Right hindlimb (tissue), 1 donor: ENCODE measurements at regions not wholly inside any gene's neighbourhood (a gene's known extent, or its start where the extent isn't known, plus 50 kb on each side); places are given as distances from the start of the nearest gene placed in this dataset.
"Not testable (repeated sequence)": the region's sequence is repeated elsewhere in the genome, so short reads cannot be mapped to it uniquely, and the experiment has no call there.

Source experiments
- DNase-seq: peaks from one replicate; pipeline ENCODE4 v3.0.0-alpha.2; 2018

- DNase-seq: no peak
These were observed 157.7 kb downstream of the PAPSS1 start for GRCh38 chr4:107562316-107562715.

- no peak for DNase-seq
These were observed 158.6 kb downstream of the PAPSS1 start for GRCh38 chr4:107561481-107561880.

GRCh38 chr4:107559653-107560052, 160.4 kb downstream of the PAPSS1 start:
- no peak for DNase-seq

GRCh38 chr4:107552306-107552705, 167.7 kb downstream of the PAPSS1 start:
- no peak for DNase-seq

GRCh38 chr4:107548211-107548905, 171.7 kb downstream of the PAPSS1 start:
- DNase-seq: no peak

GRCh38 chr4:107546638-107547037, 173.4 kb downstream of the PAPSS1 start:
- no peak for DNase-seq

- no peak for DNase-seq
These were observed 178.5 kb downstream of the PAPSS1 start for GRCh38 chr4:107541511-107541910.

GRCh38 chr4:107531927-107532326, 188.1 kb downstream of the PAPSS1 start:
- DNase-seq: no peak

GRCh38 chr4:107520368-107520767, 199.7 kb downstream of the PAPSS1 start:
- DNase-seq: no peak

- peak; percentile 49 for DNase-seq
These were observed 201.0 kb downstream of the PAPSS1 start for GRCh38 chr4:107519053-107519452.

- DNase-seq: no peak
These were observed 202.0 kb downstream of the PAPSS1 start for GRCh38 chr4:107518076-107518475.

- DNase-seq: no peak
These were observed 207.5 kb downstream of the PAPSS1 start for GRCh38 chr4:107512549-107512948.

- no peak for DNase-seq
These were observed 210.4 kb downstream of the PAPSS1 start for GRCh38 chr4:107509615-107510014.

- DNase-seq: no peak
These were observed 219.5 kb downstream of the PAPSS1 start for GRCh38 chr4:107500551-107500950.

GRCh38 chr4:107497054-107497453, 223.0 kb downstream of the PAPSS1 start:
- DNase-seq: no peak

GRCh38 chr4:107492566-107492965, 227.5 kb downstream of the PAPSS1 start:
- no peak for DNase-seq

- no peak for DNase-seq
These were observed 229.9 kb downstream of the PAPSS1 start for GRCh38 chr4:107490116-107490515.

- not testable (repeated sequence) for DNase-seq
These were observed 236.4 kb downstream of the PAPSS1 start for GRCh38 chr4:107483621-107484020.

GRCh38 chr4:107482546-107482945, 237.5 kb downstream of the PAPSS1 start:
- no peak for DNase-seq

GRCh38 chr4:107478327-107478980, 241.6 kb downstream of the PAPSS1 start:
- no peak for DNase-seq

GRCh38 chr4:107473126-107473525, 246.9 kb downstream of the PAPSS1 start:
- no peak for DNase-seq

GRCh38 chr4:107472265-107472948, 247.6 kb downstream of the PAPSS1 start:
- no peak for DNase-seq

- no peak for DNase-seq
These were observed 249.9 kb downstream of the PAPSS1 start for GRCh38 chr4:107470173-107470572.

- DNase-seq: no peak
These were observed 251.2 kb downstream of the PAPSS1 start for GRCh38 chr4:107468812-107469211.
